ENCODE measurements at regions not wholly inside any gene's neighbourhood (a gene's known extent, or its start where the extent isn't known, plus 50 kb on each side); places are given as distances from the start of the nearest gene placed in this dataset.
"Not testable (repeated sequence)": the region's sequence is repeated elsewhere in the genome, so short reads cannot be mapped to it uniquely, and the experiment has no call there.

DNA sequence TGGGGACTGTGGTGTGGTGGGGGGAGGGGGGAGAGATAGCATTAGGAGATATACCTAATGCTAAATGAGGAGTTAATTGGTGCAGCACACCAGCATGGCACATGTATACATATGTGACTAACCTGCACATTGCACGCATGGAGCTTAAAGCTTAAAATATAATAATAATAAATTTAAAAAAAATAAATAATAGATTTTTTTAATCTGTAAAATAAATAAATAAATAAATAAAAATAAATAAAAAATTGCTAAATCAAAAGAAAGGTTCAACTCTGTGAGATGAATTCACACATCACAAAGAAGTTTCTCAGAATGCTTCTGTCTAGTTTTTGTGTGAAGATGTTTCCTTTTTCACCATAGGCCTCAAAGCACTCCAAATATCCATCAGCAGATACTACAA, 1793.7 kb downstream of the UQCRFS1 start:
- not testable (repeated sequence) for H3K27ac ChIP-seq

DNA sequence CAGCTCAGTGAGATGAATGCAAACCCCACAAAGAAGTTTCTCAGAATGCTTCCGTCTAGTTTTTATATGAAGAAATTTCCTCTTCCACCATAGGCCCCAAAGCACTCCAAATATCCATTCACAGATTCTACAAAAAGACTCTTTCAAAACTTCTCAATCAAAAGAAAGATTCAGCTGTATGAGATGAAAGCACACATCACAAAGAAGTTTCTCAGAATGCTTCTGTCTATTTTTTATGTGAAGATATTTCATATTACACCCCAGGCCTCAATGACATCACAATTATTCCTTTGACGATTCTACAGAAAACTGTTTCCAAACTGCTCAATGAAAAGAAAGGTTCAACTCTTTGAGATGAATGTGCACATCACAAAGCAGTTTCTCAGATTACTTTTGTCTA, 1819.4 kb downstream of the UQCRFS1 start:
- no peak for TF ChIP-seq ZFX (IDR thresholded peaks at IDR 0.05)
- TF ChIP-seq, protein P1, sequence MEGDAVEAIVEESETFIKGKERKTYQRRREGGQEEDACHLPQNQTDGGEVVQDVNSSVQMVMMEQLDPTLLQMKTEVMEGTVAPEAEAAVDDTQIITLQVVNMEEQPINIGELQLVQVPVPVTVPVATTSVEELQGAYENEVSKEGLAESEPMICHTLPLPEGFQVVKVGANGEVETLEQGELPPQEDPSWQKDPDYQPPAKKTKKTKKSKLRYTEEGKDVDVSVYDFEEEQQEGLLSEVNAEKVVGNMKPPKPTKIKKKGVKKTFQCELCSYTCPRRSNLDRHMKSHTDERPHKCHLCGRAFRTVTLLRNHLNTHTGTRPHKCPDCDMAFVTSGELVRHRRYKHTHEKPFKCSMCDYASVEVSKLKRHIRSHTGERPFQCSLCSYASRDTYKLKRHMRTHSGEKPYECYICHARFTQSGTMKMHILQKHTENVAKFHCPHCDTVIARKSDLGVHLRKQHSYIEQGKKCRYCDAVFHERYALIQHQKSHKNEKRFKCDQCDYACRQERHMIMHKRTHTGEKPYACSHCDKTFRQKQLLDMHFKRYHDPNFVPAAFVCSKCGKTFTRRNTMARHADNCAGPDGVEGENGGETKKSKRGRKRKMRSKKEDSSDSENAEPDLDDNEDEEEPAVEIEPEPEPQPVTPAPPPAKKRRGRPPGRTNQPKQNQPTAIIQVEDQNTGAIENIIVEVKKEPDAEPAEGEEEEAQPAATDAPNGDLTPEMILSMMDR (conservative IDR thresholded peaks at IDR 0.05) = no peak
- no peak overlapping the region for H3K27ac ChIP-seq

DNA sequence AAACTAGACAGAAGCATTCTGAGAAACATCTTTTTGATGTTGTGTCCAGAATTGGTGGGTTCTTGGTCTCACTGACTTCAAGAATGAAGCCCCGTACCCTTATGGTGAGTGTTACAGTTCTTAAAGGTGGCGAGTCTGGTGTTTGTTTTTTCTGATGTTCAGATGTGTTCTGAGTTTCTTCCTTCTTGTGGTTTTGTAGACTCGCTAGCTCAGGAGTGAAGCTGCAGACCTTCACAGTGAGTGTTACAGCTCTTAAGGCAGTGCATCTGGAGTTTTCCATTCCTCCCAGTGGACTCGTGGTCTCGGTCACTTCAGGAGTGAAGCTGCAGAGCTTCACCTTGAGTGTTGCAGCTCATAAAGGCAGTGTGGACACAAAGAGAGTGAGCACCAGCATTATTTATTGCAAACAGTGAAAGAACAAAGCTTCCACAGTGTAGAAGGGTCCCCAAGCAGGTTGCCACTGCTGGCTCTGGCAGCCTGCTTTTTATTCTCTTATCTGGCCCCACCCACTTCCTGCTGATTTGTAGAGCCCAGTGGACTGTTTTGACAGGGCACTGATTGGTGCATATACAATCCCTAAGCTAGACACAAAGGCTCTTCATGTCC, 1820.8 kb downstream of the UQCRFS1 start:
- H3K27ac ChIP-seq = no peak overlapping the region
- TF ChIP-seq, protein P1 (conservative IDR thresholded peaks at IDR 0.05) = no peak
- TF ChIP-seq ZFX (IDR thresholded peaks at IDR 0.05) = no peak

DNA sequence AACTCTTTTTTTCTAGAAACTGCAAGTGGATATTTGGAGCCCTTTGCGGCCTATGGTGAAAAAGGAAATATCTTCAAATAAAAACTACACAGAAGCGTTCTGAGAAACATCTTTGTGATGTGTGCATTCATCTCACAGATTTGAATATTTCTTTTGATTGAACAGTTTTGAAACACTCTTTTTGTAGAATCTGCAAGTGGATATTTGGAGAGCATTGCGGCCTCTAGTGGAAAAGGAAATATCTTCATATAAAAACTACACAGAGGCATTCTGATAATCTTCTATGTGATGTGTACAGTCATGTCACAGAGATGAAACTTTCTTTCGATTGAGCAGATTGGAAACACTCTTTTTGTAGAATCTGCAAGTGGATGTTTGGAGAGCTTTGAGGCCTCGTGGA, 1833.6 kb downstream of the UQCRFS1 start:
- TF ChIP-seq, protein P1 (conservative IDR thresholded peaks at IDR 0.05) = peak; percentile 73
- not testable (repeated sequence) for H3K27ac ChIP-seq

DNA sequence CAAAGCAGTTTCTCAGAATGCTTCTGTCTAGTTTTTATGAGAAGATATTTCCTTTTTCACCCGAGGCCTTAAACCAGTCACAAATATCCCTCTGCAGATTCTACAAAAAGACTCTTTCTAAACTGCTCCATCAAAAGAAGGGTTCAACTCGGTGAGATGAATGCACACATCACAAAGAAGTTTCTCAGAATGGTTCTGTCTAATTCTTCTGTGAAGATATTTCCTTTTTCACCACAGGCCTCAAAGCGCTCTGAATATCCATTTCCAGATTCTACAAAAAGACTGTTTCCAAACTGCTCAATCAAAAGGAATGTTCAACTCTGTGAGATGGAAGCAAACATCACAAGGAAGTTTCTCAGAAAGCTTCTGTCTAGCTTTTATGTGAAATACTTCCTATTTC, 1843.3 kb downstream of the UQCRFS1 start:
- H3K27ac ChIP-seq = not testable (repeated sequence)

DNA sequence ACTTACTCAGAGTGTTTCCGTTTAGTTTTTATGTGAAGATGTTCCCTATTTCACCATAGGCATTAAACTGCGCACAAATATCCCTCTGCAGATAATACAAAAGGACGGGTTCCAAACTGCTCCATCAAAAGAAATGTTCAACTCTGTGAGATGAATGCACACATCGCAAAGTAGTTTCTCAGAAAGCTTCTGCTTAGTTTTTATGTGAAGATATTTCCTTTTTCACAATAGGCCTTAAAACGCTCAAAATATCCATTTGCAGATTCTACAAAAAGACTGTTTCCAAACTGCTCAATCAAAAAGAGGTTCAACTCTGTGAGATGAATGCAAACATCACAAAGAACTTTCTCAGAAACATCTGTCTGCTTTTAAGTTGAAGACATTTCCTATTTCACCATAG, 1850.5 kb downstream of the UQCRFS1 start:
- H3K27ac ChIP-seq = not testable (repeated sequence)

DNA sequence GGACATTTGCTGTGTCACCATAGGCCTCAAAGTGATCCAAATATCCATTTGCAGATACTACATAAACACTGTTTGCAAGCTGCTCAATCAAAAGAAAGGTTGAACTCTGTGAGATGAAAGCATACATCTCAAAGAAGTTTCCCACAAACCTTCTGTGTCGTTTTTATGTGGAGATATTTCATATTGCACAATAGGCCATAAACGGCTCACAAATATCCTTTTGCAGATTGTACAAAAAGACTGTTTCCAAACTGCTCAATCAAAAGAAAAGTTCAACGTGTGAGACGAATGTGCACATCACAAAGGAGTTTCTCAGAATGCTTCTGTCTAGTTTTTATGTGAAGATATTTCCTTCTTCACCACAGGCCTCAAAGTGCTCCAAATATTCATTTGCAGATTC, 1857.4 kb downstream of the UQCRFS1 start:
- not testable (repeated sequence) for H3K27ac ChIP-seq

Data from C4-2B (cell line).